GM21423 (cell line): ENCODE measurements at regions not wholly inside any gene's neighbourhood (a gene's known extent, or its start where the extent isn't known, plus 50 kb on each side); places are given as distances from the start of the nearest gene placed in this dataset.

Experiments
- ATAC-seq: cut with Tn5 transposase; IDR thresholded peaks from one replicate; pipeline ENCODE4 v1.9.1; 2021; ENCODE audit warnings: mild to moderate bottlenecking, moderate library complexity; ENCODE audit not compliant: unreplicated experiment

- no peak for ATAC-seq
These were observed 153.8 kb upstream of the UBL3 start for GRCh38 chr13:30004204-30004603.

GRCh38 chr13:30002577-30002976, 152.2 kb upstream of the UBL3 start:
- no peak for ATAC-seq

- no peak for ATAC-seq
These were observed 150.0 kb upstream of the UBL3 start for GRCh38 chr13:30000370-30000765.

GRCh38 chr13:29999492-30000369, 149.3 kb upstream of the UBL3 start:
- no peak for ATAC-seq

DNA sequence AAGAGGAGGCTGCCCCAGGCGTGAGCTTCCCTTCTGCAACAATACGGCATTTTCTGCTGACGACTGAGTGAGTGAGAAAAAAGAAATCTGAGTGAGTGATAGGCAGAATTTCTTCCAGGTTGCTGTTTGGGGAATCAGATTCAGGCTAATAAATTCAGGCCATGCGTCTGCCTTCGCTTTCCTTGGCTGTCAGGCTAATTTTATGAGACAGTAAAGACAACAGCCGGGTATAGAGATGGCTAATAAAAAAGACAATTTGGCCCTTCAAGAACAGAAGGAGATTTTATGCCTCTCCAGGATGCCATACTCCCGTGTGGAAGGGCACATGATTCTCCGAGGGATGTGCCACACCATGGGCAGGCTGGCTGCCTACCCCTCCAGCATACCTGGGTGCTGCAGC, 145.9 kb upstream of the UBL3 start:
- ATAC-seq = no peak

GRCh38 chr13:29994911-29995595, 144.6 kb upstream of the UBL3 start:
- no peak for ATAC-seq

DNA sequence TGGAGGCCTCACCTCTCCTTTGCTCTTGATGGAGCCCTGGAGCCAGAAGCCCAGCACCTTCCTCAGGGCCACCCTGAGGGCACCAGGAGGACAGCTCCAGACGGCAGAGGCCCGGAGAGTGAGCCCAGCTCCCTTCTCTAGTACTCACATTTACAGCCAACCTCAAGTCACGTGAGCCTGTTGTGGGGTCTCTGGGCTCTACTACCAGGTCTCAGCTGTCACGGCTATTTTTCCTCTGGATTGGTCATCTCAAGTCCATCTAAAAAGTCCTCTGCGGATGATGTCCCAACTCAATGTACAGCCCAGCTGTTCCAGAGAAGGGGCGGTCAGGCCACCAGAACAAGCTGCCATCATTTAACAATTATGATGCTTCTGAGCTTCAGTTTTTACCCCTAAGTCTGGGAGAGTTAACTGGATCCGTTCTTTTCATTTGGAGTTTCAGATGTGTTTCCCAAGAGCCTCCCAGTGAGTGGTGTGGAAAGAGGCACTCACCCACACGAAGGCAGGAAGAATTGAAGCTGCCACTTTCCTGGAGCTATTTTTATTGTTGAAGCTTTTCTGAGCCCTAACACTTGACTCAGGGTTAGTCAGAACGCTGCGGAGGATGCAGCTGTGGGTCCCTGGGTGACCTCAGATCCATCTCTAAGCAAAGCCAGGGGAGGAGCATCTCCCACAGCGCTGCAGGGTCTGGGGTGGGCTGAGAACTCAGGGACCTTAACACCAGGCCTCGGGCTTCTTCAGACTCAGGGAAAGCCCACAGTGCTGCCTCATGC, 143.5 kb upstream of the UBL3 start:
- ATAC-seq = no peak

DNA sequence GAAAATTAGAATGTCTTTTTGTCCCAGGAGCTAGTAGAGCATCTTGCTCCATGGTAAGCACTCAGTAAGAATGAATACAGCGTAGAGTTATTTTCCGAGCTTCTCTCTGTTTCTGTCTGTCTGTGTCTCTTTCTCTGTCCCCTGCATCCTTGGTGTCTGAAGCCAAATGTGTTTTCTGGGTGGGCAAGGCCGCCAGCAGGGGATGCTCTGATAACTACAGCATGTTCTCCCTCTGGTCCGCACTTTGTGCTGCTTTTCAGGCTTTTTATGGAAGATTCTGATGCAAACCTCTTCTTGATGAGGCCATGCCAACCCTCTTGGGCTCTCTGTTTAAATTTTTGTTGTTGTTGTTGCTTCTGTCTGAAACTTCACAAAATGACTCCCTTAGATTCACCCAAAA, 142.8 kb upstream of the UBL3 start:
- no peak for ATAC-seq

DNA sequence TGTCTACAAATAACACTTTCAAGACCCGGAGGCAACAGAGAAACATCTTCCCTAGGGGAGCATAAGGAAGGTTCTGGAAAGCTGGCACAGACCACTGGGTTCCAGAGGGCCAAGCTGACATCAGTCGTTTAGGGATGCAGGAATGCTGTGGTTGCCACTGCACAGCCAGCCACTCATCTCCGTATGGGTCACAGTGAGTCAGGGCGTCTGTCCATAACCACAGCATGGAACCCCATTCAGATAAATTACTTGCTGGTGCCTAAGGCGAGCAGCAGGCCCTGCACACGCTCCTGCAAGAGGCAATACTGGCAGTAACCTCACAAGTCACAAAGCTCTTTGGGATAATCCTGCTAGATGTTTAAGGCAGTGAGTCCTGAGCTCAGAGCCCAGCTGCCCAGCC, 140.9 kb upstream of the UBL3 start:
- no peak for ATAC-seq

- ATAC-seq = no peak
These were observed 136.9 kb upstream of the UBL3 start for GRCh38 chr13:29987340-29987739.

- no peak for ATAC-seq
These were observed 129.9 kb upstream of the UBL3 start for GRCh38 chr13:29980339-29980738.

- ATAC-seq = no peak
These were observed 127.8 kb upstream of the UBL3 start for GRCh38 chr13:29978211-29978610.

GRCh38 chr13:29977476-29978120, 127.2 kb upstream of the UBL3 start:
- ATAC-seq = no peak

DNA sequence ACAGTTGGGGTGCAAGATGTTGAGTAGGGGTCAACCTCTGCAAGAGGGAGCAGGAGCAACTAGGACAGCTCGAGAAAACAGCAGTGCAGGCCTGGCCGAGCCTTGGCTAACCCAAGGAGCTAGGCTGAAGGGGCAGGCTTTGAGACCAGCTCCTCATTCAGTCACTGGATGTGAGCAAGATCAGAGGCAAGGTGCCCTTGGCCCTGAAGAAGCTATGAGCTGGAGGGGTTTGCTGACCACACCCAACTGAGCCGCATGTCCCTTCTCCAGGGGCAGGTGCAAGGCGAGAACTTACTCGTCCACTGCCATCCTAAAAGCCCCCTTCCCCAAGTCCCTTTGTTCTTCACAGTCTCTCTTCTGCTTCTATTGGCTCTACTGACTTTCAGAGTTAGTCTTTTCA, 126.1 kb upstream of the UBL3 start:
- no peak for ATAC-seq

GRCh38 chr13:29975283-29975682, 124.9 kb upstream of the UBL3 start:
- ATAC-seq = no peak

GRCh38 chr13:29969286-29969685, 118.9 kb upstream of the UBL3 start:
- no peak for ATAC-seq

GRCh38 chr13:29964181-29964845, 113.9 kb upstream of the UBL3 start:
- no peak for ATAC-seq

- no peak for ATAC-seq
These were observed 112.7 kb upstream of the UBL3 start for GRCh38 chr13:29963089-29963488.

DNA sequence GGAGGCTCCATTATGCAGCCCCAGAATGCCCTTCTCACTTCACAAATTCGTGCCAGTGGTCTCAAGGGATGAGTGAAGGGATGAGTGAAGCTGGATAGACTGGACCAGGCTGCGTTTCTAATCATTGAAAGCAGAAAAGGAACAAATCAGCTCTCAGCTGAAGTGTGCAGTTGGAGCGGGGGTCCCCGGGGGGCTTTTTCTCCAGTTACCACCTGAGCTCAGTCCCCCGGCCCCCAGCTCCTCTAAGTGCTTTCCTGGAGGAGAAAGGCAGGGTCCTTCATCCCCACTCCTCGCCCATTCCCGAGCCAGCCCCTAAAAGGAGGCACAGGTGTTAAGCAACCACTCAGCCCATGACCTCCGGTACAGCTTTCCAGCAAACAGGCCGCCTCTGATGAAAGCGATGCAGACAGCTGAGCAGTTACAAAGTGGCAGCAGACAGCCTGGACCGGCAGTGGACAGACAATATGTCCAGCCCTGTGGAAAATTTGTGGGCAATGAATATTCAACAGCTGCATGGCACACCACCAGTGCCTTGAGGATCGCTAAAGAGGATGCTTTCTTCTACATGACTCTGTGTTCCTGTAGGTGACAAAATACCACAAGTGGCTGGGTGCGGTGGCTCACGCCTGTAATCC, 110.7 kb upstream of the UBL3 start:
- ATAC-seq = no peak

GRCh38 chr13:29959603-29960002, 109.2 kb upstream of the UBL3 start:
- no peak for ATAC-seq
